Spleen (tissue), 11 donors: ENCODE measurements at regions not wholly inside any gene's neighbourhood (a gene's known extent, or its start where the extent isn't known, plus 50 kb on each side); places are given as distances from the start of the nearest gene placed in this dataset.

ENCODE experiments used
- DNase-seq: peaks from one replicate; pipeline ENCODE4 v3.0.0-alpha.2; 2020
- H3K27ac ChIP-seq, 8 donors: fragments of 200-600 bp; sonication (generic) in 7 of 8; 1 replicate in 4 of 8; 2 replicates in 4 of 8; pipeline versions ENCODE4 v1.5.0 to v1.8.0; 2016 to 2021; ENCODE audit warnings: inconsistent platforms in 4 of 8, mild to moderate bottlenecking in 4 of 8, moderate library complexity in 1 of 8
- H3K27me3 ChIP-seq, 7 donors: fragments of 200-600 bp; sonication (generic) in 6 of 7; replicated peaks in 1 of 7; 1 replicate in 4 of 7; 2 replicates in 3 of 7; pipeline versions ENCODE4 v1.5.0 to v1.8.0; 2016 to 2021; ENCODE audit warnings: inconsistent platforms in 3 of 7, mild to moderate bottlenecking in 1 of 7
- H3K36me3 ChIP-seq, 6 donors: fragments of 200-600 bp; sonication (generic) in 5 of 6; 1 replicate in 4 of 6; 2 replicates in 2 of 6; pipeline versions ENCODE4 v1.5.0 to v1.8.0; 2016 to 2021; ENCODE audit warnings: inconsistent platforms in 2 of 6
- H3K4me1 ChIP-seq, 6 donors: fragments of 200-600 bp; sonication (generic) in 5 of 6; 1 replicate in 3 of 6; 2 replicates in 3 of 6; pipeline versions ENCODE4 v1.5.0 to v1.8.0; 2016 to 2021; ENCODE audit warnings: inconsistent platforms in 3 of 6
- H3K4me3 ChIP-seq, 8 donors: fragments of 200-600 bp; sonication (generic) in 7 of 8; 1 replicate in 4 of 8; 2 replicates in 4 of 8; pipeline versions ENCODE4 v1.5.0 to v1.8.0; 2016 to 2021; ENCODE audit warnings: inconsistent platforms in 4 of 8, mild to moderate bottlenecking in 4 of 8, moderate library complexity in 2 of 8
- H3K9me3 ChIP-seq, 8 donors: fragments of 200-600 bp; sonication (generic) in 7 of 8; 1 replicate in 4 of 8; 2 replicates in 4 of 8; pipeline versions ENCODE4 v1.5.0 to v1.8.0; 2016 to 2021; ENCODE audit warnings: inconsistent platforms in 4 of 8
- CTCF ChIP-seq, 11 experiments: fragments of 200-600 bp in 7 of 11; fragments of 450-650 bp in 4 of 11; sonication (generic) in 4 of 11; IDR thresholded peaks in 8 of 11; conservative IDR thresholded peaks in 3 of 11; 1 replicate in 7 of 11; 2 replicates in 4 of 11; pipeline versions ENCODE4 v1.4.0 to v1.8.0; 2016 to 2021; ENCODE audit warnings: antibody characterized with exemption in 11 of 11, inconsistent platforms in 4 of 11, mild to moderate bottlenecking in 1 of 11
- POLR2A ChIP-seq, 3 donors: fragments of 450-650 bp; IDR thresholded peaks; one replicate each; pipeline ENCODE4 v1.5.1; 2017; ENCODE audit warnings: antibody characterized with exemption in 3 of 3, mild to moderate bottlenecking in 1 of 3
- POLR2AphosphoS5 ChIP-seq, 3 donors: sonication (generic); formaldehyde crosslinking; IDR thresholded peaks; one replicate each; pipeline ENCODE4 v1.5.1; 2017; ENCODE audit warnings: antibody characterized with exemption in 3 of 3
- WGBS, 5 donors: extraction: QIAGEN DNeasy Blood & Tissue Kit in 3 of 5; methylation state at CpG; one replicate each; pipeline versions ENCODE4 v1.1.5 to v1.1.7; 2013 to 2018; 5-methylcytosine and 5-hydroxymethylcytosine counted together
- intact Hi-C: fragments of 100-400 bp; cut with DNase I; formaldehyde crosslinking; loops from one replicate; pipeline ENCODE4 v1.15.0; 2023; ENCODE audit warnings: low total_unique reads
- donor health status: healthy with polysubstance abuse.
- donor health status: DM: no; HTN: no; CAD: no; lungs with moderate emphysema.
- donor health status: DM: no; HTN: no; CAD: no.
- donor health status: Bipolar disorder and iron deficiency.
- donor health status: healthy.
- donor health status: DM: no; HTN: no; CAD: no.
- donor health status: DM: yes; HTN: yes; CAD: no.

- DNase-seq, result no peak
- WGBS, 5 donors, result 60 to 83% (median 76%) methylated on average over 3 of the region's 3 CpGs
- peaks cover 5 to 34% (median 23%) of the 10 kb centered on the region in 8 donors for H3K9me3 ChIP-seq
- peaks cover 0 to 13% (median 0%) of the 10 kb centered on the region in 6 donors for H3K4me1 ChIP-seq
- H3K4me3 ChIP-seq, result no peak overlapping the region
- H3K27ac ChIP-seq, result peak overlapping the region in 5 of 8 donors; percentile 17 to 55 (median 37)
- intact Hi-C loops, result no loop called here
- no peaks in the 10 kb centered on the region for H3K27me3 ChIP-seq
- no peak for TF ChIP-seq POLR2AphosphoS5 (IDR thresholded peaks at IDR 0.05)
- no peak for TF ChIP-seq CTCF (IDR thresholded peaks at IDR 0.05 in 8 of 11, conservative IDR thresholded peaks at IDR 0.05 in 3 of 11)
- TF ChIP-seq POLR2A (IDR thresholded peaks at IDR 0.05), result no peak
- no peaks in the 10 kb centered on the region for H3K36me3 ChIP-seq
These were observed 128.5 kb downstream of the PROX1 start for GRCh38 chr1:214116258-214116657.

- Histone ChIP-seq H3K36me3 (no peaks in the 10 kb centered on the region), H3K9me3 (peaks cover 5 to 34% (median 23%) of the 10 kb centered on the region in 8 donors), H3K27me3 (no peaks in the 10 kb centered on the region), H3K4me1 (peaks cover 0 to 8% (median 0%) of the 10 kb centered on the region in 6 donors), H3K4me3 (no peak overlapping the region), H3K27ac (no peak overlapping the region)
- TF ChIP-seq POLR2AphosphoS5 (IDR thresholded peaks at IDR 0.05), result no peak
- no peak for TF ChIP-seq POLR2A (IDR thresholded peaks at IDR 0.05)
- no peak for TF ChIP-seq CTCF (IDR thresholded peaks at IDR 0.05 in 8 of 11, conservative IDR thresholded peaks at IDR 0.05 in 3 of 11)
- no peak for DNase-seq
- intact Hi-C loops, result no loop called here
- WGBS, 5 donors, result 65 to 90% (median 88%) methylated on average over 2 of the region's 2 CpGs
These were observed 130.0 kb downstream of the PROX1 start for GRCh38 chr1:214117780-214118179.

- DNase-seq, result no peak
- H3K27me3 ChIP-seq, result peaks cover 0 to 5% (median 0%) of the 10 kb centered on the region in 7 donors
- peaks cover 0 to 19% (median 0%) of the 10 kb centered on the region in 6 donors for H3K4me1 ChIP-seq
- peaks cover 5 to 34% (median 23%) of the 10 kb centered on the region in 8 donors for H3K9me3 ChIP-seq
- intact Hi-C loops, result loop anchor here (5.0 kb wide), 1 partner anchor 748 kb away; no protein-coding TSS in a partner anchor
- 61 to 80% (median 68%) methylated on average over 4 of the region's 4 CpGs for WGBS, 5 donors
- no peak overlapping the region for H3K27ac ChIP-seq
- no peak overlapping the region for H3K4me3 ChIP-seq
- TF ChIP-seq CTCF (IDR thresholded peaks at IDR 0.05 in 8 of 11, conservative IDR thresholded peaks at IDR 0.05 in 3 of 11) (no peak), POLR2A (IDR thresholded peaks at IDR 0.05) (no peak), POLR2AphosphoS5 (IDR thresholded peaks at IDR 0.05) (no peak)
- H3K36me3 ChIP-seq, result no peaks in the 10 kb centered on the region
These were observed 132.4 kb downstream of the PROX1 start for GRCh38 chr1:214120191-214120590.

- 67 to 83% (median 80%) methylated on average over 6 of the region's 6 CpGs for WGBS, 5 donors
- TF ChIP-seq POLR2A (IDR thresholded peaks at IDR 0.05), result no peak
- TF ChIP-seq POLR2AphosphoS5 (IDR thresholded peaks at IDR 0.05), result no peak
- TF ChIP-seq CTCF (IDR thresholded peaks at IDR 0.05 in 8 of 11, conservative IDR thresholded peaks at IDR 0.05 in 3 of 11), result no peak
- H3K36me3 ChIP-seq, result no peaks in the 10 kb centered on the region
- H3K4me3 ChIP-seq, result no peak overlapping the region
- peaks cover 0 to 19% (median 0%) of the 10 kb centered on the region in 6 donors for H3K4me1 ChIP-seq
- peaks cover 0 to 5% (median 0%) of the 10 kb centered on the region in 7 donors for H3K27me3 ChIP-seq
- intact Hi-C loops, result loop anchor here (5.0 kb wide), 1 partner anchor 749 kb away; no protein-coding TSS in a partner anchor
- H3K9me3 ChIP-seq, result peaks cover 5 to 34% (median 23%) of the 10 kb centered on the region in 8 donors
- DNase-seq, result no peak
- no peak overlapping the region for H3K27ac ChIP-seq
These were observed 133.2 kb downstream of the PROX1 start for GRCh38 chr1:214120951-214121350.
